GM19468 (cell line): ENCODE measurements at regions not wholly inside any gene's neighbourhood (a gene's known extent, or its start where the extent isn't known, plus 50 kb on each side); places are given as distances from the start of the nearest gene placed in this dataset.
"Not testable (repeated sequence)": the region's sequence is repeated elsewhere in the genome, so short reads cannot be mapped to it uniquely, and the experiment has no call there.

ENCODE experiments used
- ATAC-seq: cut with Tn5 transposase; IDR thresholded peaks from one replicate; pipeline ENCODE4 v1.9.1; 2021; ENCODE audit warnings: mild to moderate bottlenecking, moderate library complexity, moderate number of reproducible peaks; ENCODE audit not compliant: unreplicated experiment; ENCODE audit errors: extremely low read depth

DNA sequence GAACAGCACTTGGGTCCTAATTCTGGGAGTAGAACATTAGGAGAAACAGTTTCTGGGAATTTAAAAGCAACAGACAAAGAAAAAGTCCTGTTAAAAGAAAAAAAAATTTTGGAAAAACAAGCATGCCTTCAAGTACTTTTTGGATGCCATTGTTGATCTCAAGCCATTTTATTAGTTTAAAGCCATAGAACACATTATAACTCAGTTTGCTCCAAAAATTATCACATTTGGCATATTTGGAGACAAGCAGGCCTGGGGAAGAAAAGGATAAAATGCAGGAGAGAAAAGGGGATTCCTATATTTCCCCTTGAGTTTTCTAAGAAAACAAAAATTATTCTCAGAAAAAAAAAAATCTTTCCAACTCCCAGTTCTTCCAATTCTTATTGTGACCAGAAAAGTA, 146.8 kb downstream of the TENT5C start:
- no peak for ATAC-seq

DNA sequence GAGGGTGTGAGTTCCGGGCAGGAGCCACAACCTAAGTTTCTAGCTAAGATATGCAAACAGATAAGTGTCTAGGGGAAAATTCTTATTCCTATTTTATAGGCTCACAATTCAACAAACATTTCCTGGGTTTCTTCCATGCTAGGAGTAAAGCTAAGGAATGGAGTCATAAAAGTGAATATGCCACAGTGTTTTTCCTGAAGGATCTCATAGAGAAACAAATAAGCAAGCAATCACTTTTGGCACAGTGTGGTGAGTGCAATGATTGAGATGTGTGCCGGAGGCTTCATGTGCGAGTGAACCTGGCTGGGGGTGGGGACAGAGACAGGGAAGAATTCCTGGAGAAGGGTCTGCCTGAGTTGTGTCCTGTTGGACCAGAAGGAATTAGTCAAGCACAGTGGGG, 147.4 kb downstream of the TENT5C start:
- no peak for ATAC-seq

DNA sequence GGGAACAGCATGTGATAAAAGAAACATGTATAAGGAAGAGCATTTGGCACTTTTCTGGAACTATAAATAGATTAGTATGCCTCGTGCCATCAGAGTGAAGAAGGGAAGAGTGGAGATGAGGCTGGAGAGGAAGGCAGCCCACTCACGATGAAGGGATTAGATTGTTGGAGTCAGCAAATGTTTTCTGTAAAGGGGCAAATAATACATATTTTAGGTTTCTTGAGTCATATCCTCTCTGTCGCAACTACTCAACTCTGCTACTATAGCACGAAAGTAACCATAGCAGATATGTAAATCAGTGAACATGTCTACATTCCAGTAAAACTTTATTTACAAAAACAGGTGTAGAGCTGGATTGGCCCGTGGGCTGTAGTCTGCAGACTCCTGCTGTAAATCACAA, 147.8 kb downstream of the TENT5C start:
- ATAC-seq = no peak

DNA sequence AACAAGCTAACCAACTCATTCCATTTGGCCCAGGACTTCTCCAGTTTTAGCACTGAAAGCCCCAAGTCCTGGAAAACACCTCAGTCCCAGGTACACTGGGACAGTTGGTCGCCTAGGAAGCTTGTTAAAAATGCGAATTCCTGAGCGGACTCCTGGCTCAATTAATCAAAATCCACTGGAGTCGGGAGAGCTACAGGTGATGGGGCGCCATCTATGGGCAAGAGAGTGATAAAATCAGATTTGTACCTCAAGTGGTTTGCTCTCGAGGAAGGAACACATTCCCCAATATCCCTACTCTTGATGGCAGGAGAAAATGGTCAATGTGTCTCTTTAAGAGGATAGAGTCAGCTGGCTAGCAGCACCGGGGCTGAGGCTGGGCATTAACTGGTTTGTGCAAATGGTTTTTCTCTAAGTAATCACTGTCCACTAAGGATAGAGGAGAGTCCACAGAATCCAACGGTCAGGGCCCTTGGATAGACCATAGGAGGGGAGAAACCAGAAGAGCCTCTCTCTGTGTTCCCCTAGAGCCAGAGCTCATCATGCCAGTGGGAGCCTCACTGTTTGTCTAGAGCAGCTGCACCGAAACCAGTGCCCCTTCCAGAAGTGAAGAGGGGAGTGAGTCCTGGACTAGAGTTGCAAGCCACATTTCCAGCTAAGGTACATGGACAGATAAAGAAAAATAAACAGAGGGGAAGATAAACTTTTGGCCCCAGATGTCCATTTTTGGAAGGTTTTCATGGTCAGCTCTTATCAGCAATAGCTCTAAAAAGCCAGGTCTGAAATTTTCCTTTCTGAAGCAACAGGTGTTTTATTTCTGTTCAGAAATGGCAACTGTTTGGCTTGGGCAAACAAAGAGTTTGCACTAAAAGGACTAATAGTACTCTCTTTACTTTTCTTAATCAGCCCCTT, 148.5 kb downstream of the TENT5C start:
- ATAC-seq = peak; percentile 24

DNA sequence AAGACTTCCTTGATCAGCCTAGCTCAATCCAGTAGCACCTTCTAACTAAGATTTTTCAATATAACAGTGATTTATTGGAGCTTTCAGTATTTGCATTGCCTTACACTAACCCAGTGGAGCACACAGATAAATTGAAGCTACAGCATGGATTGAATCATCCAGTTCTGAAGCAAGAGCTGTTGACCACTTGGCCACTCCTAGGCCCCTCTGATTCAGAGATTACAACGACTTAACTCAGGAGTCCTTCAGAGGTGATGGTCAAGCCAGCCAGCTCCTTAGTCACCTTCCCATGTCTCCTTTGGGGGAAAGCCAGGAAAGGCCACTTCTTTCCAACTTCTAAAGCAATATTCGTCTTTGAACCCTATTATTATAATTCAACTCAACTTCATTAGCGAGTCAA, 151.8 kb downstream of the TENT5C start:
- no peak for ATAC-seq

DNA sequence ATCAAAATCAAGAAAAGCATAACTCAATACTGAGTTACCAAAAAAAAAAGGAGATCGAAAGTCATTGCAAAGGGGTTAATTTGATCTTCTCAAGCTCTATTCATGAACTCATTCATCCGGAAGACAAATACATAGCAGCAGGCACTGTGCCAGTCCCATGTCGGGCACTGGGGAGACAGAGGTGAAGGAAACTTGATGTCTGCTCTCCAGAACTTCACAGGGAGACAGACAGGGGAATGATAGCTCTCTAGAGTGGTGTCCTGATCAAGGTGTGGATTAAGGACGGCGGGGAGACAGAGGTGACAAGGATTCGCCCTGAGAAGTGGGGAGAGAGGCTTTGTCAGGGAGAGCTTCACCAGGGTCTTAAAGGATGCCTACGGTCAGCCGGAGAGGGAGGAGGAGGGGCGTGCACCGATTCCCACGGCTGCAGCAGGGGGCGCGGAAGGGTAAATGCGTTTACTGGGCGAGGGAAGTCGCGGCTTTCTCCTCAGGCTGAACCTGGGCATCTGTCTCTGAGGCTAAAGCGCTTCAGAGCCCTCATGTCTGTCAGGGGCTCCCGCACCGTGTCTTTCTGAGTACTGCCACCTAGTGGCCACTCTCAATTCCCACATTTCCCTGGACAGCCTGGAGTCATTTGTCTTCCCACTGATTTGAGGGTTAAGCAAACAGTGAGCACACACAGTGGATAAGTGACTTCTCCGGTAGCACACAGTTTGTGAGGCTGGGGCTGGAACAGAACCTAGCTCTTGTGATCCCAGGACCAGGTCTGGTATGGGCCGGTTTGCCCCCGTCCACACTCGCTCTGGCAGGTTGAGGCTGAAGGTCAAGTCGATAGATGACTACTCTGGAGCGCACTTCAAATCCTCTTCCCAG, 152.8 kb downstream of the TENT5C start:
- ATAC-seq = peak; percentile 64

DNA sequence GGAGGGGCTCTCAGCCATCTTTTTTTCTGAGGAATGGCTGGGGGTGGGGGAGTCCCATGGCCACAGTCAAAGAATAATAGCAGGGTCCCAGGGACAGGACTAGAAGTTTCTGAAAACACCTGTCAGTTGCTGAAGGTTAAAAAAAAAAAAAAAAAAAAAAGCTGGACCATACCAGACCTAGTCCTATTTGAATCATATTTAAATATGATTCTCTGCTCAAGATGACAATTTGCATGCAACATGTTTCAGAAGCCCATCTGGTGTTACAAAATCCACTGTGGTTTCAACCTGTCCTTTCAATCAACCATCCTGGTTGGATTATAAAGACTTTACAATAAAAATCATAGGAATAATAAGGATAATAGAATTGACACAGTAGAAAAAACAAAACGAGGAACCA, 153.7 kb downstream of the TENT5C start:
- ATAC-seq = no peak

DNA sequence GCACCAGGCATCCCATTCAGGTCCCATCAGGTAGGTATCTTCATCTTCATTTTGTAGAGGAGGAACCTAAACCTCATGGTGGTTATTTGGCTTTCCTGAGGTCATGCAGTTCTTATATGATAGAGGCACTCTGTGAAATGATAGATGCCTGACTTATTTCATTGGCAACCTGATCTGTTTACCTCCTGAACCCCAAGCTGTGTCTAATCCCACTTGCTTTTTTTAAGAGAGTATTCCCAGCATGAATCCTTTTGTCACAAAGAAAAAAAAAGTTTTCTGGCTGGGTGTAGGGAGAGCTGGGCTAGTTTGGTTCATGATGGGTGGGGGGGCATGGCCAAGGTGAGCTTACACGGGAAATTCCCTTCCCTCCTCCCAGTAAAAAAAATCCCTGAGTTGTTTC, 154.2 kb downstream of the TENT5C start:
- ATAC-seq = no peak

DNA sequence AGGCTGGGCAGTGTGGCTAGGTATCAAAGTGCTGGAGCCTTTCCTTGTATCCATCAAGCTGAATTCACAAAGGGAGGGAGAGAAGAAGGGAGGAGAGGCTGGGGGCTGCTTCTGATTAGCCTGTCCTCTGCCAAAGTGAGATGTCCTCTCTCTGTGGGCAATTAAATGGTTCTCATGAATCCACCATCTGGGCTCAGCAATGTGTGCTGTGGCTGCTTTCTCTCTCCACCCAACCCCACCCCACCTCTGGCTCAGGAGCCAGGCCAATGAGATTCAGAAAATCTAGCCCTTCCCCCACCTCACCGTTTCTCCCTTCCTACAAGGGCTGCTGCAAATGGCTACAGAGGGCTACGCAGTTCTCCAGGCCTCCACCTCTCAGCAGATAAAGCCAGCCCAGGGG, 154.6 kb downstream of the TENT5C start:
- no peak for ATAC-seq

DNA sequence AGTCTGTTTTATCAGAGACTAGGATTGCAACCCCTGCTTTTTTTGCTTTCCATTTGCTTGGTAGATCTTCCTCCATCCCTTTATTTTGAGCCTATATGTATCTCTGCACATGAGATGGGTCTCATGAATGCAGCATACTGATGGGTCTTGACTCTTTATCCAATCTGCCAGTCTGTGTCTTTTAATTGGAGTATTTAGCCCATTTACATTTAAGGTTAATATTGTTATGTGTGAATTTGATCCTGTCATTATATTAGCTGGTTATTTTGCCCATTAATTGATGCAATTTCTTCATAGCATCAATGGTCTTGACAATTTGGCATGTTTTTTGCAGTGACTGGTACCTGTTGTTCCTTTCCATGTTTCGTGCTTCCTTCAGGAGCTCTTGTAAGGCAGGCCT, 161.7 kb downstream of the GDAP2 start:
- not testable (repeated sequence) for ATAC-seq

DNA sequence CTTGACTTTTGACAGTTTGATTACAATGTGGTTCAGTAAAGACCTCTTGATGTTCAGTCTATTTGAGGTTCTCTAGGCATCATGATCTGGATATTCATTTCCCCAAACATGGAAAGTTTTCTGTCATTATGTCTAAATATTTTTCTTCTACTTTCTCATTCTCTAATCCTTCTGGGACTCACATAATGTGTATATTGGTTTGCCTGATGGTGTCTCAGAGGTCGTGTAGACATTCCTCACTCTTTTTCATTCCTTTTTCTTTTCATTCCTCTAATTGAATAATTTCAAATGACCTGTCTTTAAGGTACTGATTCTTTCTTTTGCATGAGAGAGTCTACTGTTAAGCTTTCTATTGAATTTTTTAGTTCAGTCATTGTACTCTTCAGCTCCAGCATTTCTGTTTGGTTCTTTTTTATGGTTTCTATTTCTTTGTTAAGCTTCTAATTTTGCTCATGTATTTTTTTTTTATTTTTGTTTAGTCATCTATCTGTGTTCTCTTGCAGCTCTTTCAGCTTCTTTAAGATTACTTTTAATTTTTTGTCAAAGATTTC, 158.4 kb downstream of the GDAP2 start:
- ATAC-seq = no peak

DNA sequence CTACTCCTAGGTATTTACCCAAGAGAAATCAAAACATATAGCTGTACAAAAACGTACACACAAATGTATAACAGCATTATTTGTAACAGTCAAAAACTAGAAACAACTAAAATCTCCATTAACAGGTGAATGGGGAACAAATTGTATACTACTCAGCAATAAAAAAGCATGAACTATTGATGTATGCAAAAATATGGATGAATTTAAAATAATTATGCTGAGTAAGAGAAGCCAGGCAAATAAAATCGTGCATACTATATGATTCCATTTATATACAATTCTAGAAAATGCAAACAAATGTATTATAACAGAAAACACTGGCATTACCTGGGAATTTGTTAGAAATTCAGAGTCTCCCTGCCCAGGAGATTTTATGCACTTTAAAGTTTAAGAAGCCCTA, 150.1 kb downstream of the GDAP2 start:
- no peak for ATAC-seq

DNA sequence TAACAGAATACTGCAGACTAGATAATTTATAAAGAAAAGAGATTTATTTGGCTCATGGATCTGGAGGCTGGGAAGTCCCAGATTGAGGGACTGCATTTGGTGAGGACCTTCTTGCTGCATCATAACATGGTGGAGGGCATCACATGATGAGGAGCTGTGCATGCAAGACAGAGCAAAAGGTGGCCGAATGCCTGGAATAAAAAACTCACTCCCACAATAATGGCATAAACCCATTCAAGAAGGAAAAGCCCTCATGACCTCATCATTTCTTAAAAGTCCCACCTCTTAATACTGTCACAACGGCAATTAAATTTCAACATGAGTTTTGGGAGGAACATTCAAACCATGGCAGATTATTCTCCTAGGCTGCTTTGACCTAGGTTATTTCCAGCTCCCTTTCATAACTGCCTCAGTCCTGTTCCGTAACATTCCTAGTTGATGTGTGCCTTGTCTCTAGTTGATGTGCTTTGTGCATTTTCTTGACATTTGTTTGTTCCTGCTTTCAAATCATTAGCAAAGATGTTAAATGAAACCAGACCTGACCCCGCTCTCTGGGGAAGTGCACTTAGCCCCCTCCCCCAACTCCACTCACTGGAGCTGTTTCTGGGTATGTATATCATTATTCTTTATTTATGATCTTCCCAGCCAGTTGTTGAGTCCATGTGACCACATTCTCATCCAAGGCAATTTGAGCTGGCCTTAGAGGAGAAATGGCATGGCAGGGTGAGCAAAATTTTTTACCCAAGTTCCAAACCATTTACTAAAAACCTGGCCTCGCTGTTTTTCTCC, 148.5 kb downstream of the GDAP2 start:
- ATAC-seq = no peak

DNA sequence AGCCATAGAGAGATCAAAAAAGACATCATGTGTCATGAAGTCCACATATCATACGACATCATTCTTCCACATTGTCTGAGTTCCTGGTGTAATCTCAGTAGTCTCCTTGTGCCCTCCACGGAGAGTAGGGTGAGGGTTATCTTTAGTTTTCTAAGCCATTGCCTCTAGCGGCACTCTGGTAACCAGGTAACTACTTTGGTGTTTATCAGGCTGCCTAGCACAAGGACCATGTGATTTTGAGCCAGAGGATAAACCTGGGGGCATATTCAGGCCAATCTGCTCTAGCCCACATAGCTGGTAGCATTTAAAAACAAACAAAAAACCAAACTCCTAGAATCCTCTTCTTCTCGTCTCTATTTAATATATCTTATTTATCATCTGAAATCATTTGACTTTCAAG, 147.4 kb downstream of the GDAP2 start:
- ATAC-seq = no peak

DNA sequence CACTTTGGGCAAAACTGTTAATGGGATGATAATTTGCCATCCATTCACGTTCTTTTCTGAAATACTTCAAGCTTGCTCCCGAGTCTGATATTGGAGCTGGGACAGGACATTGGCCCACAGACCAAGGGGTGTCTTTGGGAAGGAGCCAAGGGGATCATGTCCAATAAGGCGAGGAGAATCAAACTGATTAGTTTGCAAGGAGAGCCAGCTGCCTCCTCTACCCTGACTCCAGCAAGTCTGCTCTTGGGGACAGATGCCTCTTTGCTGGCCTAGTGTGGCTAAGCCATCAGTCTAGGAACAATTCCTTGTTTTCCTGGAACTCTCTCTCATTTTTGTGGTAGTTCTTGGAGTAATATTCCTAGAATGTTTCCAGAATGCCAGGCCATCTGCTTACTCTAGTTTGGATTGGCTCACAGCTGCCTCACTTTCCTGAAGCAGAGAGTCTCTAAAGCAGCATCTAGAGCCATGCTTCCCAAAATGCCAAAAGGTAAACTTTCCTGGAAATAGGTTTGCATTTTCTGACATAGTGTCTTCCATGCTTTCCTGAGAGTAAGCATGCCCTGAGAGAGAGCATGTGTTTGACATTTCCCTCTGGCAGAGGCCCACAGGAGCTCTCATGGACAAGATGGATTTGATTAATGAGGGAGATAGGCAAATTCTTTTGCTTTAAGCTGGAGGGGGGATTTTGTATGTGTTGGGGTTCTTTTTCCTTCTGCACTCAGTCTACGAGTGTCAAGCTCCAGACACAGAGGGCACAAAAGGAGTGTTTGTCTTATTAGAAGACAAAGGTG, 145.6 kb downstream of the GDAP2 start:
- no peak for ATAC-seq

DNA sequence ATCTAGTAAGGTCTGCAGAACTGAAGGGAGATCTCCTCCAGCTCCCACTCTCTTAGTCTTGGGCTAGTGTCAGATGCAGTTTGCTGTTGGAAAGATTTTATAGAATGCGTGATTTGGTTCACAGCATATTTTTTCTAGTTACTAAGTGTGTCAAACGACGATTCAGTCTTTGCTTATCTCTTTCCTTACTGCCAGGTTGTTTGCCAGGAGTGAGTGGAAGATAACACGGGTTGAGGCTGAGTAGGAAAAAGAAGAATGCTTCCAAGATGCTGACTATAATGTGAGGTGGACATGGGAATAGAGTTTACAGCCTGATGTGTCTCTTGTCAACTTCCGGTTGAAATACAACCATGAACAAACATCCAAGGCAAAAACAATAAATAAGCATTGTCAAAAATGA, 141.4 kb downstream of the GDAP2 start:
- ATAC-seq = no peak

DNA sequence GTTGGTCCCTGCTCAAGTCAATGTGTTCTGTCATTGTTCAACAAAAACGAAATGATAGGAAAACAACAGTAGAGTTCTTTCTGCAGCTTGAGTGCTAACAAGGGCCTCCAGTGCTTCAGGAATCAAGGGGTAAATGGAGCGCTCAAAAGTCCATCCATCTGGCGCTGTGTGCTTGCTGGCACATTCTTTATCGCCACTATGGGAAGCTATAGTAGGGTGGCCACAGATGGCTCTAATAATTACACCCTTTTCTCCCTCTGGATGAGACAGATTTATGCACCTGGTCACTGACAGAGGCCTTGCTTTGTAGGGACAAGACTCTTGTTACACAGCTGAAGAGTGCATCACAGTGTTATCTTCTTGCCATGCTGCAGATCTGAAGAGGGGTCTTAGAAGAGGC, 136.0 kb downstream of the GDAP2 start:
- ATAC-seq = no peak

DNA sequence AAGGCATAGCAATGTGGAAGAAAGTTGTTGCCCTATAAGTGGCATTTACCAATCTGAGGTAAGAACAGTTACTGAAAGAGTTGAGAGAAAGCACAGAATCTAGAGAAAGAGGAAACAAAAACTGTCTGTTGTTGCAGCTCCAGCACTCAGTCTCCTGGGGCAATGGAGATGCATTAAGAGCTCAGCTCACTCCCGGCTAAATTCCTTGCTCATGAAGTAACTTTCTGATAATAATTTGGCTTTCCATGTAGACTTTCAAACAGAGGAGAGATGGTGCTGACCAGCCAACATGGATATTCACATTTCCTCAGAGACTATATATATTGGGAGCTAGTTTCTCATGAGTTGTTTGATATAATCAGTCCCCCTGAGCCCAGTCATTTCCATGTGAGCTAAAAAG, 135.3 kb downstream of the GDAP2 start:
- no peak for ATAC-seq

DNA sequence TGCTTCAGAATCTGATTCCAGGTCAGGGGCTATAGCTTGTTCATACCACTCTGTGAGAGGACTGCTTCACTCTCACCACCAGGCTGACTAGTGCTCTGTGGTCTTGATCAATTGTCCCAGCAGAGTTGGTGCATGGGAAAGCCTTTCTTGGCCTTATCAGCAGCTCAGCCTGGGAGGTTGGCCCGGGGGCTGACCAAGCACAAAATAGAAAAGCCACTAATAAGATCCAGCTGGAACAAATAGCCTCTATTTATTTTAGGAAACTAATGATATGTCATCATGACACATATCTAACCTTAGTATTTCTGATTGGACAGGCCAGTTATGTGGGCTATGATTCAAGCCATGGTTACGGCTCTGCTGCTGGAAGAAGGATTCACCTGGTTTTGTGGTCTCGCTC, 134.2 kb downstream of the GDAP2 start:
- no peak for ATAC-seq

DNA sequence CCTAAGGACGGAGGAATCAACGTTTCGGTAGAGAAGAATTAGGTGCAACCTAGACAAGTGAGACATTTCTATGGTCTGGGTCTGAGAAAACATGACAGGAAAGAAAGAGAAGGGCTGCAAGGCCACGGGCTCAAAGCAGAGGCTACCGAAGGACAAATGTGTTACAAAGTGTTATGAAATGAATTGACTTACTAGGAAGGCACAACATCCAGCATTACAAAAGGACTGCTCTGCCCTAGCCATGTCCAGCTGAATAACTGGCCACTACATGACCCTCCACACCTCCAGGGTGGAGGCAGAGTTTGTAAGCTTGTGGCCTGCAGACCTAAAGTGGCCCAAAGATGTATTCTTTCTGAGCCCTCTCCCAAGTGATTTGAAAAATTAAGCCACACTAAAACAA, 133.6 kb downstream of the GDAP2 start:
- no peak for ATAC-seq
